ENCODE measurements at regions not wholly inside any gene's neighbourhood (a gene's known extent, or its start where the extent isn't known, plus 50 kb on each side); places are given as distances from the start of the nearest gene placed in this dataset.

DNA sequence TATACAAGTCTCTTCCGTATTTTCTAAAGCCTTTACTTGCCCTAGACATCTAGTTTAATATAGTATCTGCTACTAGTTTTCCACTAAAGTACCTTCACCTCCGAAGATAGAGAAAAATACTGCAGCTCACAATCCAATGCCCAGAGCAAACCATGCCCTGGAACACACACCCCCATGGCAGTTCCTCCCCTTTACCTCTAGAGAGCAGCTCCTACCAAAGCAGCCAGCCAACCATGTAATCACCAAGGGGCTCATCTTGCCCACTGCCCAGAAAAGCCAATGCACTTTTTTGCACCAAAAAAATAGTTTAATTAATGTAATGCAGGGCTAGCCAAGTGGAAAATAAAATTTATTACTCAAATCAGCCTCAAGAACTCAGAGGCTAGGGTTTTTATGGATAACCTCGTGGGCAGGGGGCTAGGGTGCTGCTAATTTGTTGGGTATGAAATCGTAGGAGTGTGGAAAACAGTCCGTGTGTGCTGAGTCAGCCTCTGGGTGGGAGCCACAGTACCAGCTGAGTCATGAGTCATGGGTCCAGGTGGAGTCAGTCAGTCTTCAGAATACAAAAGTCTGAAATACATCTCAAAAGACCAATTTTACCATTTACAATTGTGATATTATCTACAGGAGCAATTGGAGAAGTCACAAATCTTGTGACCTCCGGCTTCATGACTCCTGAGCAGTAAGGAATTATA, 120.1 kb upstream of the ACO1 start:
- TF ChIP-seq, protein P1, sequence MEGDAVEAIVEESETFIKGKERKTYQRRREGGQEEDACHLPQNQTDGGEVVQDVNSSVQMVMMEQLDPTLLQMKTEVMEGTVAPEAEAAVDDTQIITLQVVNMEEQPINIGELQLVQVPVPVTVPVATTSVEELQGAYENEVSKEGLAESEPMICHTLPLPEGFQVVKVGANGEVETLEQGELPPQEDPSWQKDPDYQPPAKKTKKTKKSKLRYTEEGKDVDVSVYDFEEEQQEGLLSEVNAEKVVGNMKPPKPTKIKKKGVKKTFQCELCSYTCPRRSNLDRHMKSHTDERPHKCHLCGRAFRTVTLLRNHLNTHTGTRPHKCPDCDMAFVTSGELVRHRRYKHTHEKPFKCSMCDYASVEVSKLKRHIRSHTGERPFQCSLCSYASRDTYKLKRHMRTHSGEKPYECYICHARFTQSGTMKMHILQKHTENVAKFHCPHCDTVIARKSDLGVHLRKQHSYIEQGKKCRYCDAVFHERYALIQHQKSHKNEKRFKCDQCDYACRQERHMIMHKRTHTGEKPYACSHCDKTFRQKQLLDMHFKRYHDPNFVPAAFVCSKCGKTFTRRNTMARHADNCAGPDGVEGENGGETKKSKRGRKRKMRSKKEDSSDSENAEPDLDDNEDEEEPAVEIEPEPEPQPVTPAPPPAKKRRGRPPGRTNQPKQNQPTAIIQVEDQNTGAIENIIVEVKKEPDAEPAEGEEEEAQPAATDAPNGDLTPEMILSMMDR (IDR thresholded peaks at IDR 0.05), result no peak
- no peak for TF ChIP-seq POLR2A (IDR thresholded peaks at IDR 0.05)

Data from lower leg skin (tissue), 3 donors.